CD4-positive, alpha-beta T cell treated with Interleukin-17A for 4 hours (primary cell): ENCODE measurements at regions not wholly inside any gene's neighbourhood (a gene's known extent, or its start where the extent isn't known, plus 50 kb on each side); places are given as distances from the start of the nearest gene placed in this dataset.
"Not testable (repeated sequence)": the region's sequence is repeated elsewhere in the genome, so short reads cannot be mapped to it uniquely, and the experiment has no call there.

Experiments used
- DNase-seq: peaks from one replicate; pipeline ENCODE4 v3.0.0-alpha.2; 2020; ENCODE audit warnings: mixed read lengths

- no peak for DNase-seq
Measured at GRCh38 chr3:28039829-28040228, 201.6 kb upstream of the CMC1 start.

DNA sequence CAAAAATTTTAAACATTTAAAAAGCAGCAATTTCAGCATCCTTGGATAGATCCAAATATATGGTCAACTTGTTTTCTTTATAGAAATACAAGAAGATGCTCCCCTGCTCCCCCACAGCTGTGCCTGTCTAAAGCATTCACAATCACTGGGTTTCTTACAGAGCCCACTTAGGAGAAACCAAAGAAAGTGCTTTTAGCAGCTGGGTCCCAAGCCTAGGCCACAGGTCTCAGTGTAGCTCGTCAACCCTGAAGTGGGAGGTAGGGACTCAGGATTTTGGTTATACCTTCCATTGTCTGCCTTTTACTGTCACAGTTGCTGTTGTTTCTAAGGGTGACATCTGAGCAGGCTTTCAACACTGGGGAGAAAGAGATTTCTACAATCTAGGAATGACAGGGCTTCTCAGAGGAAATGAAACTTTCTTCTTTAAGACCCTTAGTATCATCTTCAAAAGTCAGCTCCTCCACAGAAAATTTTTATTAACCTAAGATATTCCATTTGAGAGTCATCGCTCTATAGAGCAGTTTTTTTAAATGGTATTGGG lies 199.3 kb upstream of the CMC1 start:
- DNase-seq = no peak

DNA sequence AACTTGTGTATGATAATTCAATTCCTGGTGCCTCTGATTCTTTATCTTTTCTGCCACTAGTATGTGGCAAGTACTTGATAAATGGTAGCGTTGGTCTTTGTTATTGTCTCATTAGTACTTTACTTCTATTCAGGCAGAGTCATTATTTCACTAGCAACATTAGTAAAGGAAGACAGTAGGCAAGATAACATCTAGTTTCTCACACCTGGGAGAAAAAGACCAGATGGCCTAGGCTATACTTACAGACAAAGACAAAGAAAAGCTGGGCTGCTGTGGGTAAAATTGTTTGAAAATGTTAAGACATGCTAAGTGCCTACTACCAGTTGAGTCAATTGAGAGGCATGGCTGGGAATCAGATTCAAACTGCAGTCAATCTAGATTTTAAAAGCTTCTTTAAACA lies 198.7 kb upstream of the CMC1 start:
- DNase-seq = no peak

GRCh38 chr3:28050120-28050519 lies 191.3 kb upstream of the CMC1 start:
- DNase-seq = no peak

DNA sequence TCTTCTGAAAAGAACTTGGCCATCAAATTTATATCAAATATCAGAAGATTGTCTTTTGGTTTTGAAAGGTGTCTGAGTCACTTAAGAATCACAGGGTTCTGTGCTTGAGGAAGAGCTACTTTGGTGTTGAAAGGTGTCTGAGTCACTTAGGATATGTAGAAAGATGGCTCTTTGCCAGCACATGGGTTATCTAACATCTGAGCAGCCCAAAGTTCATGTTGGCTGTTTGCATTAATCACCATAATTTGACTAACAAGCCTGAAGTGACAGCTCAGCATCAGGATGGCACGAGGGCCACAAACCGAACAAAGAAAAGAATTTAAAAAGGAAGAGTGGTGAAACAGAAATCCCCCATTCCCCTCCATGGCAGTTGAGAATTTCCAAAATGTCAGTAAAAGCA lies 190.5 kb upstream of the CMC1 start:
- DNase-seq = peak; percentile 25

DNA sequence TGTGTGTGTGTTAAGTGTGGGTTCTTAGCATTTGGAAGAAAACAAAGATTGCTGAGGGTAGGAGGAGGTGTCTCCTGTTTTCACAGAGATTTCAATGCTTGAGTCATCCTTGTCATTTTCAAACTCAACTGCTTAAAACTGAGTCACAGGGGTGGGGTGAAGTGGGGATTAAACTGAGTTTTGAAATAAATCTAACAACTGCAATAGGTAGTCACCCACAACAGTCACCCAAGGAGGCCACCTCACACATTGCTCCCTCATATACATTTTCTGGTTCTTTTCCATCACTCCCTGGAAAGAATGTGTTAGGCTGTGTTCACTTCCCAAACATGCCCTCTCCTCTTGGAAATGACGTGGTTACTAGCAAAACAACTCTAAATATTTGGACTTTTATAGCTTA lies 187.7 kb upstream of the CMC1 start:
- DNase-seq = peak; percentile 2

DNA sequence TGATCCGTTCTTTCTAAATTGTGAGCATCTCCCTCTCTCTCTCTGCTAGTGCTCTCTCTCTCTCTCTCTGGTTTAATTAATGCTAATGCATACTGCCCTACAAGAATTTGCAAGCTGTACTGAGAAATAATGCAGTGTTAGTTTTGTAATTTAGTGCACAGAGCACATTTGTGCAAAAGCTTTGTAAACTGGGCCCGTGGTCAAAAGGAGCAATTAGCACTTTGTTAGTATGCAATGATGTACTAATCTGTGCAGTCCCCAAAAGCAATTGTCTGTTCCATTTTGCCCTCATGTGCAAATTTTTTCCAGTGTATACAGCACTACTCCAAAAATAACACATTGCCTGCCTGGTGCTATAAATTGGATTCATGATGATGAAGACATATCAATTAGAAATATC lies 184.6 kb upstream of the CMC1 start:
- DNase-seq = no peak

DNA sequence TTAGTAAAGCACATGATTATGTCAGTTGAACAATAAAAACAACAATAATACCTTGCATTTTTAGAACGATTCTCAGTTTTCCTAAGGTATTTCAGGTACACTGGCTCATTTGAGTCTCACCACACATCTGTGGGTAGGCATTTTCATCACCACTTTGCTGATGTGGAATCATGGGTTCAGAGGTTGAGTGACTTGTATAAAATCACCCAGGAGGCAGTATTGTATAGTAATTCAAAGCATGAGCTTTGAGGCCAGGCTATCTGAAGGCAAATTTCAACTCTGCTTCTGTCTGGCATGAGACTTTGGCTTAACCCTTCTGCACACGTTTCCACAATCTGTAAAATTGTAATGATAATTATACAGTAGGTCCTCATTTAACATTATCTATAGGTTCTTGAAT lies 183.9 kb upstream of the CMC1 start:
- no peak for DNase-seq

- DNase-seq = not testable (repeated sequence)
Measured at GRCh38 chr3:28059199-28059598, 182.2 kb upstream of the CMC1 start.

DNA sequence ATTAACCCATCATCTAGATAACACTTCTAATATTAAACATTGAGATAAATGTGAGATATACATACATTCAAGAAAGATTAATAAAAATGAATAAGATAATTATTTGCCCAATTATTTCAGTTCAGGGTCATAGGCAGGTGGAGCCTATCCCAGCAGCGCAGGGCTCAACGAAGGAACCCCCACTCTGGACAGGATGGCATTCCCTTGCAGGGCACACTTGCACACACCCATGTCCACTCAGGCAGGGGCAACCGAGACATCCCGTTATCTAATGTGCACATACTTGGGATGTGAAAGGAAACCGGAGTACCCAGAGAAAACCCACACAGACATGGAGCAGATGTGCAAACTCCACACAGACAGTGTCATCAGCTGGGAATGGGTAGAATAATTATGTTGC lies 175.4 kb upstream of the CMC1 start:
- DNase-seq = no peak

- DNase-seq = no peak
Measured at GRCh38 chr3:28067014-28067413, 174.4 kb upstream of the CMC1 start.

DNA sequence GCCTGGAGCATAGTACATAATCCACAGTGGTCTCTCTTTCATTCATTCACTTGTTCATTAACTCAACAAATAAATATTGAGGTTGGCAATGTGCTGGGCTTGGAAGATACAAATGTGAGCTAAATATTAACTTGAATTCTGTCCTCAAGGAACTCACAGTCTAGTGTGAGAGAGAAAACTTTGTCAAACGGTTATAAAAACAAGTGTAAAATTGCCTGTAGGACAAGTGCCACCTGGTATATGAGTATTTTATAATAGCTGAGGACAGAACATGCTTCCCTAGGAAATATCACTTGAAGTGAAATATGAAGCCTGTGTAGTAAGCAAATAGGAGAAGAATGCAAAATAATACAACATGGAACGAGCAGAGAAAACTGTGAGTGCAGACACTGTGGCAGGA lies 173.1 kb upstream of the CMC1 start:
- no peak for DNase-seq

DNA sequence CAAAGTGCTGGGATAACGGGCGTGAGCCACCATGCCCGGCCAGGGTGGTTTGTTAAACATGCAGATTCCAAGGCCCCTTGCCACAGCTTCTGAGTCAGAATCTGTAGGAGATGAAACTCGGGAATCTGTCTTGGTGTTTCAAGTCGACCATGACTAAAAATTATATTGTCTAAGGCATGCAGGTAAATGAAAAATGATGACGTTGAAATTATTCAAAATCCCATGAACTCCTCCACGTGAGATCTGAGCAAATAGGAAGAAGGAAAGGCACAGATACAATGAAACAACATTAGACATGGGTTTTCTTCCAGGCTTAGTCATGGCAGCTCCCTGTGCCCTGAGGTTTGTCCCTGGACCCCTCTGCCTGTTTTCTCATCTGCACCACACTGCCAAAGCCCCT lies 172.0 kb upstream of the CMC1 start:
- DNase-seq = no peak

- no peak for DNase-seq
Measured at GRCh38 chr3:28076246-28076645, 165.2 kb upstream of the CMC1 start.

DNA sequence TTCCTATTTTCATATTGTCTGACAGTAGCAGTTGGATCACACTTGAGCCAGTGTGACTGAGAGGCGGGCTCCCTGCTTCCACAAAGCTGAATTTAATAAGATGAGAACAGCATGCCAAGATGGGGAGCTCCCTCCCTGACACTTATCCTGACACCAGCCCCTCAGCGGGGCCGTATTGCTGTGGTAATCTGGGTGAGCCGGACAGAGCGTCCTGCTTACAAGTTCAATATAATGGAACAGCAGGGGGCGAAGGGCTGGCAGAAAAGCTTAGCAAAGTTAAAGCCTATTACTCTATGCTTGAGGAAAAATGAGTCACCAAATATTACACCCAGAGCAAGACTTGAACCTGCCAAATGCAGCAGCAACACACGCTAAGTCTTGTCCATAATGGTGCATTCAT lies 163.8 kb upstream of the CMC1 start:
- DNase-seq = no peak

DNA sequence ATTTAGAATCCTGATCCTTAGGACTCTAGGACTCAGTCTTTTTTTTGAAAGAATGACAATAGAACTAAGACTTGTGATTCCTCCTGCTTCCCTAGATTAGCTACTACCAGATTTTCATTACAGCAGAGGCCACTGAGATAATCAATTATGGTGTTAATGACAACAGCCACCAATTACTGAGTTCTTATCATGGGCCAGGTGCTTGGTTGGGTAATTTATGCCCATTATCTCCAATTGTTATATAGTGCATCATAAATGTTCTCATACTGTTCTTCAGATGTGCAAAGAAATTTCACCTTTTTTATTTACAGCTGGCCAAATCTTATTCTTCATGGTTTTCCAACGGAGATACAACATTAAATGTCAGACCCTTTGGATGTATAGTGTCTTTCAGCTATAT lies 162.9 kb upstream of the CMC1 start:
- no peak for DNase-seq

- DNase-seq = no peak
Measured at GRCh38 chr3:28080716-28081115, 160.7 kb upstream of the CMC1 start.

- DNase-seq = no peak
Measured at GRCh38 chr3:28081533-28081947, 159.9 kb upstream of the CMC1 start.

DNA sequence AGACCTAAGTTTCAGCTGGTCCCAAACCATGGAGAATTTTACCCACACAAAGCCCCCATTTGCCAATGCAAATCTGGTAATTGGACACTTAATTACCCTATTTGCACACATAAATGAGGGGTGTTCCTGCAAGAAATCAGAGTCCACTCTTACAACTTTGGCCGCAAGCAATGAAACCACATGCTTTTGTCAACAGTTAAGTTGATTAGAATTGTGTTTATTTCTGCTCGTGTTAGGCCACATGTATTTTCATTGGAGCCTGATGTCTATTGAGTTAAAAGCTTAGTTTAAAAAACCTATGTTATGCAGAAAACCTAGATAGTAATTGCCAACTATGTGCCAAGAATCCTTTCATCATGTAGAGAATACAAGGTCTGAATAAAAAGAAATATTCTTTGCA lies 153.8 kb upstream of the CMC1 start:
- DNase-seq = no peak

DNA sequence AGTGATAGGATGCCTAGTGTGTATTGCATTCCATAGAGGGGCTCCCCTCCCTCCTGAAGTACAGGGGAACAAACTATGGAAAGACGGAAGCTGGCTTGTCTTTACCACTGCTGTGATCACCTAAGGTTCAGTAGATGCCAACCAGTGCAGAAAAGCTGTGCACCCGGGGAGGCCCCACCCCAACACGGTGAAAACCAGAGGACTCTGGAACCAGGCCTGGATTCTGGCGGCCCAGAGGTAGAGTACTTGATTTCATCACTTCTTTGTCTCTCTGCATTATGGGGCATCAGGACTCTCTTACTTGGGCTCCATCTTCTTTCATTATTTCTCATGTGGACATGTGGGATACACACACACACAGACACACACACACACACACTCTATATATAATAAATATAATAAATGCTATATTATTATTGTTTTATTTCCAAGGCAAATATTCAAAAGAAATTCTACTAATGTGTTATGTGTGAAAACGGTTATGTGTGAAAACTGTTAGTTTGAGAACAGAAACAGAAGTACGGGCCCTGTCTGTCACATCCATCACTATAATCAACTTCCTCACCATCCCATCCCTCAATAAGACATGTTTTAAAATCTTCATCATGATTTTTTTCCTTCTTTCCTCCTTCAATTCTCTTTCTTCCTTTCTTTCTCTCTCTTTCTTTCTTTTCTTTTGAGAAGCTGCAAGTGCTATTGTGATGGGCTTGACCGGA lies 152.4 kb upstream of the CMC1 start:
- DNase-seq = no peak

DNA sequence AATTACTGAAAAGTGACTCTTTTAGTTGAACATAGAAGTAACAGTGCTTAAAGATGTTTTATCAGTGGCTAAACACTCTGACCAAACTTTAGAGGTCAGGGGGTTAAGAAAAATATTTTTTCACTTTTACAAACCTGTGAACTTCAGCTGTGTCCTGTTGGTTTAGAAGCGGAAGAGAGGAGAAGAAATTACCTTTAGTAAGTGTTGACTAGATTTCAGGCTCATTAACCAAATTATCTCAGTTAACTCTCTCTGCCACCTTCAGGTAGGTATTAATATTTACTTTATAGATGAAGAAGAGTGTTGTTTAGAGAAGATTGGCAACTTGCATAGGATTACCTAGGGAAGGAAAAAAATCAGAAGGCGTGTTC lies 151.9 kb upstream of the CMC1 start:
- DNase-seq = no peak

DNA sequence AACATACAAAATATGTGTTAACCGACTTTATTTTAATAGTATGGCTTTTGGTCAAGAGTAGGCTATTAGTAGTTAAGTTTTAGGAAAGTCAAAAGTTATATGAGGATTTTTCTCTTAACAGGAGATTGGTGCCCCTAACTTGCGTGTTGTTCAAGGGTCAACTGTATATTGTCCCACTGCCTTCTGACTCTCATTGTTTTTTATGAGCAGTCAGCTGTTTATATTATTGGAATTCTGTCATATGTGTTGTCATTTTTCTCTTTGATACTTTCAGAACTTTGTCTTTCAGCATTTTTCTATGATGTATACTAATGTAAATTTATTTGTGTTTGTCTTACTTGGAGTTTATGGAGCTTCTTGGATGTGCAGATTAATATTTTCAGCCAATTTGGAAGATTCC lies 142.1 kb upstream of the CMC1 start:
- DNase-seq = no peak

DNA sequence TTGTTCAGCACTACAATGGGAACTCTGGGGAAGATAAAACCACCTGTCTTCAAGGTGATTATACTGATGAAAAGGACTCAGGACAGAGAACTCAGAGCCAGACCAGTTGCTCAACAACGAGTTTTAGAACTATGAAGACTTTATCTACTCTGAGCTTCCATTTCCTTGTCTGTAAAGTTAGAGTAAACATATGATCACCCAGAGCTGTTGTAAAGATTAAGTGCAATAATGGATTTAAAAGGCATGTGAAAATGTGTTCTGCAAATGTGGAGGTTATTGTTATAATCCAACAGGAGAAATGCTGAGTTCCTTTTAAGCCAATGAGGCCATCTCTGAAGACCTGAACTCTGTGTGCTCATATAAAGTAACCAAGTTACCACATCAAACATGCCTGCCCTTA lies 139.7 kb upstream of the CMC1 start:
- DNase-seq = no peak

DNA sequence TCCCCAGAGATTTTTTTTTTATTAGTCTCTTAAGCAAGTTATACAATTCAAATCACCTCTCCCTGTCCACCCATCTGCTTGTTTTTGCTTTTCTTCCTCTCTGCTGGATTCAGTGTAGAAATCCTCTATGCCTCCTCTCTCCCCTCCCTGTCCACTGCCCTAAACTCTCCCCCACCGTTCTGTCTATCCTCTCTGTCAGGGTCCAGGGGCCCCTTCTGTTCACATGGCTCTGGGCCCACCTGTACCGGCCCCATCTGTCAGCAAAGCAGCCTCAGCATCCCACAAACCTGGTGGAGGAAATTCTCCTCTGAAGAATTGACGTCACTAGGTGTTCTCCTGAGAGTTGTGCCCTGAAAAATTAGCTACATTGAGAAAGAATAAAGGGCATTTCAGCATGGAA lies 137.6 kb upstream of the CMC1 start:
- DNase-seq = no peak

DNA sequence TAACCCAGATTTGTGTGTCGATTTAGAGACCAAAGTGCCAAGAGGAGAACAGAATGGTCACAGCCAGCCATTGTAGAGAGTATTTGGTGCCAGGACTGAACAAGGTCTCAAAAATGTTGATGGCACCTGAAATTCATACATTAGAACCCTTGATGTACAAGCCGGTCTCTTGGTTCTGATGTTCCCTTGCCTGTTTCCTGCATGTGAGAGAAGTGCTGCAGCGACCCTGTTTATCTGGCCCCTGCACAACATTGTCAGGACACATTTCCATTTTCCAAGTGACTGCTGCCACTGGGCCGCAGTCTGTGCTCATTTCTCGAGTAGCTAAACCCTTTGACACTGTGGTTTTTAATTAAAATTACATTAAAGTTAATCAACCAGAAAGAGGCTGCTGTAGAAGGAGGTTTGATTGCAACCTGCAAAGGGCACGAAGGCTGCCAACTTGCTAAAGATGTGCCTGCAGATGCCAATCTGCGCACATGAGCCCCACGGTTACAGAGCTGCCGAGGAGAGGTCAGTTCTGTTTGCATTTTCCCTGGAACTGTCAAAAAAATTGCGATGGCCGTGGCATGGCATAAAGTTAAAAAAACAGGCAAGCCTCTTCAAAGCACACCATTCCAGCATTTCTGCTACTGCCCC lies 136.4 kb upstream of the CMC1 start:
- DNase-seq = no peak
